ENCODE measurements at regions not wholly inside any gene's neighbourhood (a gene's known extent, or its start where the extent isn't known, plus 50 kb on each side); places are given as distances from the start of the nearest gene placed in this dataset.

DNA sequence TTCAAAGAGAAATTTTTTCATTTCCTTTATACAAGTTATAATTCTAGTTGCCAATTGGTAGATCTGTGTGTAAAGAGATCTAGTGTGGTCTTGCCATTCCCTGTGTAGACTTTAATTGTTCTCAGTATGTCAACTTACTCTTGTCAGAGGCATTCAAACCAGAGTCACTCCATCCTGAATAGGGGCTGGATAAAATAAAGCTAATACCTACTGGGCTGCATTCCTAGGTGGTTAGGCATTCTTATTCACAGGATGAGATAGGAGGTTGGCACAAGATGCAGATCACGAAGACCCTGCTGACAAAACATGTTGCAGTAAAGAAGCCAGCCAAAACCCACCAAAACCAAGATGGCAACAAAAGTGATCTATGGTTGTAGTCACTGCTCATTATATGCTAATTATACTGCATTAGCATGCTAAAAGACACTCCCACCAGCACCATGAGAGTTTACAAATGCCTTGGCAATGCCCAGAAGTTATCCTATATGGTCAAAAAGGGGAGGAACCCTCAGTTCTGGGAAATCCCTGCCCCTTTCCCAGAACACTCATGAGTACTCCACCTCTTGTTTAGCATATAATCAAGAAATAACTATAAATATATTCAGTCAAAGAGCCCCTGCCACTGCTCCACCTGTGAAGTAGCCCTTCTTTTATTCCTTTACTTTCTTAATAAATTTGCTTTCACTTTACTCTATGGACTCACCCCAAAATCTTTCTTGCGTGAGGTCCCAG is 74.0 kb upstream of the ADAMTS5 start:
- Histone ChIP-seq H3K27ac (ENCODE audit: low read depth in 1 of 2, low read length in 1 of 2) (no peak overlapping the region), H3K36me3 (ENCODE audit: control insufficient read depth in 4 of 4, insufficient read depth in 4 of 4, low read length in 4 of 4) (no peaks in the 10 kb centered on the region), H3K4me1 (ENCODE audit: control insufficient read depth in 5 of 5, insufficient read depth in 5 of 5, low read length in 5 of 5) (peaks cover 0 to 3% (median 0%) of the 10 kb centered on the region in 5 donors), H3K9ac (ENCODE audit: insufficient read depth in 1 of 2, low read length in 2 of 2) (no peak overlapping the region), H3K27me3 (ENCODE audit: control insufficient read depth in 3 of 3, insufficient read depth in 3 of 3, low read length in 2 of 3) (no peaks in the 10 kb centered on the region), H3K4me3 (no peak overlapping the region), H3K9me3 (ENCODE audit: control insufficient read depth in 4 of 4, insufficient read depth in 3 of 4, low read length in 3 of 4) (no peaks in the 10 kb centered on the region)
- TF ChIP-seq, protein P1, sequence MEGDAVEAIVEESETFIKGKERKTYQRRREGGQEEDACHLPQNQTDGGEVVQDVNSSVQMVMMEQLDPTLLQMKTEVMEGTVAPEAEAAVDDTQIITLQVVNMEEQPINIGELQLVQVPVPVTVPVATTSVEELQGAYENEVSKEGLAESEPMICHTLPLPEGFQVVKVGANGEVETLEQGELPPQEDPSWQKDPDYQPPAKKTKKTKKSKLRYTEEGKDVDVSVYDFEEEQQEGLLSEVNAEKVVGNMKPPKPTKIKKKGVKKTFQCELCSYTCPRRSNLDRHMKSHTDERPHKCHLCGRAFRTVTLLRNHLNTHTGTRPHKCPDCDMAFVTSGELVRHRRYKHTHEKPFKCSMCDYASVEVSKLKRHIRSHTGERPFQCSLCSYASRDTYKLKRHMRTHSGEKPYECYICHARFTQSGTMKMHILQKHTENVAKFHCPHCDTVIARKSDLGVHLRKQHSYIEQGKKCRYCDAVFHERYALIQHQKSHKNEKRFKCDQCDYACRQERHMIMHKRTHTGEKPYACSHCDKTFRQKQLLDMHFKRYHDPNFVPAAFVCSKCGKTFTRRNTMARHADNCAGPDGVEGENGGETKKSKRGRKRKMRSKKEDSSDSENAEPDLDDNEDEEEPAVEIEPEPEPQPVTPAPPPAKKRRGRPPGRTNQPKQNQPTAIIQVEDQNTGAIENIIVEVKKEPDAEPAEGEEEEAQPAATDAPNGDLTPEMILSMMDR (IDR thresholded peaks at IDR 0.05; ENCODE audit: control extremely low read depth, extremely low read depth): no peak
- WGBS, 2 donors: 92 to 94% methylated on average over 2 of the region's 2 CpGs
- DNase-seq (no peak), ATAC-seq (ENCODE audit: insufficient read depth, low FRiP score) (no peak)

DNA sequence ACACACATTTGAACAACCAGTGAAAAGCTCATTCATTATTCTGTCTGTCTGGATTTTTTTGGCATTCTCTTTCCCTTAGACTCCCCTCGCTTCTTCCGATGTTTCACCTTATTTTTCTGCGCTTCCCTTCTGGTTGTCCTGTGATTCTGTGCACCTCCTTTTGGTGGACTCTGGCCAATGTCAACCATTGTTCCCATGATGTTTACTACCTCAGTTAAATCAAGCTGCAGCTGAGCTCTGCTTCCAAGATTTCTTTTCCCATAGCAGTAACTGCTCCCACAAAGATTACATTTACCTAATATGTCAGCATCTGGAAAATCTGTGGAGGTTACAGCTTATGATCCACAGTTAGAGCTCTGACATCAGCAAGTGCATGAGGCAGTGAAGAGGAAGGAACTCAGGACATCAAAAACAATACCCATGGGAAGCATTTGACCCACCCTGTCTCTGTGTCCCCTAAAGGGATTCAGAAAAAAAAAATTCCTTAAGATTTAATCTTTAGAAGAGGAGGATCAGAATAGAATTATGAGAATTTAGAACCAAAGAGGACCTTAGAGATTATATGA is 69.9 kb upstream of the ADAMTS5 start:
- Histone ChIP-seq H3K4me3 (no peak overlapping the region), H3K9me3 (ENCODE audit: control insufficient read depth in 4 of 4, insufficient read depth in 3 of 4, low read length in 3 of 4) (peaks cover 0 to 3% (median 0%) of the 10 kb centered on the region in 4 donors), H3K27me3 (ENCODE audit: control insufficient read depth in 3 of 3, insufficient read depth in 3 of 3, low read length in 2 of 3) (no peaks in the 10 kb centered on the region), H3K36me3 (ENCODE audit: control insufficient read depth in 4 of 4, insufficient read depth in 4 of 4, low read length in 4 of 4) (no peaks in the 10 kb centered on the region), H3K4me1 (ENCODE audit: control insufficient read depth in 5 of 5, insufficient read depth in 5 of 5, low read length in 5 of 5) (peaks cover 0 to 2% (median 0%) of the 10 kb centered on the region in 5 donors), H3K9ac (ENCODE audit: insufficient read depth in 1 of 2, low read length in 2 of 2) (no peak overlapping the region), H3K27ac (ENCODE audit: low read depth in 1 of 2, low read length in 1 of 2) (no peak overlapping the region)
- DNase-seq (no peak), ATAC-seq (ENCODE audit: insufficient read depth, low FRiP score) (no peak)
- TF ChIP-seq, protein P1 (IDR thresholded peaks at IDR 0.05; ENCODE audit: control extremely low read depth, extremely low read depth): no peak
- WGBS, 2 donors: 76 to 85% methylated on average over 3 of the region's 3 CpGs

DNA sequence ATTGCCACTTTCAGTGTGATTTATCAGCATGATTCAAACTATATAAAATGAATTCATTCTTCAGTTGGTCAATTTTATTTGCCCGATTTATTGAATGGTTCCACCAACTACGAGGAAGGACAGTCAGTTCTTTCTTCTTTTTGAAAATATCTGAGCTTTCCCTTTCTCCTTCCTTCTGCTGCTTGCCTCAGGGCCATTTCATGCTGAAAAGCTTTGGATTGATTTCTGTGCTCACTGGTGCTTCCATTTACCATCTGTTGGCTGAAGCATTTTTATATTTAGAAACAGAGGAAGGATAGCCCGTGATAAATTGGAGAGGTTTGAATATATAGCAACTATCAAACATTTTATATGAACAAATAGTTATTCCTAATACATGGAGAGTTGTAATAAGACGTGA is 68.9 kb upstream of the ADAMTS5 start:
- Histone ChIP-seq H3K9me3 (ENCODE audit: control insufficient read depth in 4 of 4, insufficient read depth in 3 of 4, low read length in 3 of 4) (peaks cover 0 to 3% (median 0%) of the 10 kb centered on the region in 4 donors), H3K4me1 (ENCODE audit: control insufficient read depth in 5 of 5, insufficient read depth in 5 of 5, low read length in 5 of 5) (peaks cover 0 to 2% (median 0%) of the 10 kb centered on the region in 5 donors), H3K9ac (ENCODE audit: insufficient read depth in 1 of 2, low read length in 2 of 2) (no peak overlapping the region), H3K27me3 (ENCODE audit: control insufficient read depth in 3 of 3, insufficient read depth in 3 of 3, low read length in 2 of 3) (no peaks in the 10 kb centered on the region), H3K36me3 (ENCODE audit: control insufficient read depth in 4 of 4, insufficient read depth in 4 of 4, low read length in 4 of 4) (no peaks in the 10 kb centered on the region), H3K4me3 (no peak overlapping the region), H3K27ac (ENCODE audit: low read depth in 1 of 2, low read length in 1 of 2) (no peak overlapping the region)
- 81 to 83% methylated on average over 4 of the region's 4 CpGs for WGBS, 2 donors
- DNase-seq: no peak
- no peak for ATAC-seq (ENCODE audit: insufficient read depth, low FRiP score)
- TF ChIP-seq, protein P1 (IDR thresholded peaks at IDR 0.05; ENCODE audit: control extremely low read depth, extremely low read depth): no peak

Measured in lung (tissue), 11 donors.